ENCODE measurements at regions not wholly inside any gene's neighbourhood (a gene's known extent, or its start where the extent isn't known, plus 50 kb on each side); places are given as distances from the start of the nearest gene placed in this dataset.

DNA sequence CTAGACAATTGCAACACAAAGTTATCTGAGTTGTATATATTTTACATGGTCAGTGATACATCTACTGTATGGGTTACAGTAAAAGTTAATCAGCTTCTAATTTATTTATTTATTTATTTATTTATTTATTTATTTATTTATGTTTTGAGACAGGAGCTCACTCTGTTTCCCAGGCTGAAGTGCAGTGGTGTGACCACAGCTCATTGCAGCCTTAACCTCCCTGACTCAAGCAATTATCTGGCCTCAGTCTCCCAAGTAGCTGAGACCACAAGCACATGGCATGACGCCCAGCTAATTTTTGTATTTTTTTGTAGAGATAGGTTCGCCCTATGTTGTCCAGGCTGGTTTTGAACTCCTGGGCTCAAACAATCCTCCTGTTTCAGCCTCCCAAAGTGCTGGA is 241.6 kb downstream of the PTPRC start:
- H3K4me1 ChIP-seq = no peaks in the 10 kb centered on the region
- H3K27me3 ChIP-seq = no peaks in the 10 kb centered on the region
- no peak overlapping the region for H3K4me3 ChIP-seq
- H3K9me3 ChIP-seq = no peaks in the 10 kb centered on the region
- no peak for TF ChIP-seq POLR2A (IDR thresholded peaks at IDR 0.05)
- TF ChIP-seq, protein P1, sequence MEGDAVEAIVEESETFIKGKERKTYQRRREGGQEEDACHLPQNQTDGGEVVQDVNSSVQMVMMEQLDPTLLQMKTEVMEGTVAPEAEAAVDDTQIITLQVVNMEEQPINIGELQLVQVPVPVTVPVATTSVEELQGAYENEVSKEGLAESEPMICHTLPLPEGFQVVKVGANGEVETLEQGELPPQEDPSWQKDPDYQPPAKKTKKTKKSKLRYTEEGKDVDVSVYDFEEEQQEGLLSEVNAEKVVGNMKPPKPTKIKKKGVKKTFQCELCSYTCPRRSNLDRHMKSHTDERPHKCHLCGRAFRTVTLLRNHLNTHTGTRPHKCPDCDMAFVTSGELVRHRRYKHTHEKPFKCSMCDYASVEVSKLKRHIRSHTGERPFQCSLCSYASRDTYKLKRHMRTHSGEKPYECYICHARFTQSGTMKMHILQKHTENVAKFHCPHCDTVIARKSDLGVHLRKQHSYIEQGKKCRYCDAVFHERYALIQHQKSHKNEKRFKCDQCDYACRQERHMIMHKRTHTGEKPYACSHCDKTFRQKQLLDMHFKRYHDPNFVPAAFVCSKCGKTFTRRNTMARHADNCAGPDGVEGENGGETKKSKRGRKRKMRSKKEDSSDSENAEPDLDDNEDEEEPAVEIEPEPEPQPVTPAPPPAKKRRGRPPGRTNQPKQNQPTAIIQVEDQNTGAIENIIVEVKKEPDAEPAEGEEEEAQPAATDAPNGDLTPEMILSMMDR (IDR thresholded peaks at IDR 0.05) = no peak
- no peak overlapping the region for H3K27ac ChIP-seq
- H3K36me3 ChIP-seq = no peaks in the 10 kb centered on the region
- intact Hi-C loops (cut with DNase I; ENCODE audit: low total_unique reads) = no loop called here
- DNase-seq = no peak

DNA sequence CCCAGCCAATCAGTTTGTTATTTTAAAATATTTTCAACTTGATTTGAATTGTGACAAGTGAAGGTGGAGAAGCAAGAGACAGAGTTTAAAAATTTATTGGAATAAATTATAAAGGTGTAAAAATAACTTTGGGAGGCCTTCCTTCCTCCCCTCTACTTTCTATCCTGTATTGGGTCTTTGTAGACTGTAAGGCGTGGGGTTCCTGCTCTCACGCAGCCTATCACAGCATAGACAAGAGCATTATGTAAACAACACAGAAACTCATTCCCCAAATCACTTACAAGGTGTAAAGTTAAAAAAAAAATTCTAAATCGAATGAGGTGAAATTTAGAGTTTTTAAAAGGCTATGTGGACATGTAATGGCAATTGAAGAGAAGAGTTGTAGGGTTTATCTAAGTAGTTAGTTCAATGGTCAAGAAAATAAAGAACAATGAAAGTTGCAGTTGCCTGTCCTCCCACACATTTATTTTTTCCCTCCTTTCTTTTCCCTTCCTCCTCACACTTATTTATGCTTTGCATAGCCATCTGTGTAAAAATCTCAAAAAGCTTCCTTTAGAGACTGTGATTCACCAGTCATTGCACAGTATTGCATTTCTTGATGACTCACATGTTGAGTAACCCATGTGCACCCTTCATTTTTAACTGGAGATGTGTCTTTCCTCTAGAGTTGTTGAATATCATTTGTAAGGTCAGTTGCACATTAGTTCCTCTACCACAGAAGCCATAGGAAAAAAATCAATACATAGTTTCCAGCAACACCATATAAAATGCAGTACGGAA is 242.2 kb downstream of the PTPRC start:
- no peak for DNase-seq
- TF ChIP-seq, protein P1 (IDR thresholded peaks at IDR 0.05) = no peak
- TF ChIP-seq POLR2A (IDR thresholded peaks at IDR 0.05) = no peak
- intact Hi-C loops (cut with DNase I; ENCODE audit: low total_unique reads) = no loop called here
- Histone ChIP-seq H3K27ac (no peak overlapping the region), H3K36me3 (no peaks in the 10 kb centered on the region), H3K27me3 (no peaks in the 10 kb centered on the region), H3K4me1 (no peaks in the 10 kb centered on the region), H3K9me3 (no peaks in the 10 kb centered on the region), H3K4me3 (no peak overlapping the region)

DNA sequence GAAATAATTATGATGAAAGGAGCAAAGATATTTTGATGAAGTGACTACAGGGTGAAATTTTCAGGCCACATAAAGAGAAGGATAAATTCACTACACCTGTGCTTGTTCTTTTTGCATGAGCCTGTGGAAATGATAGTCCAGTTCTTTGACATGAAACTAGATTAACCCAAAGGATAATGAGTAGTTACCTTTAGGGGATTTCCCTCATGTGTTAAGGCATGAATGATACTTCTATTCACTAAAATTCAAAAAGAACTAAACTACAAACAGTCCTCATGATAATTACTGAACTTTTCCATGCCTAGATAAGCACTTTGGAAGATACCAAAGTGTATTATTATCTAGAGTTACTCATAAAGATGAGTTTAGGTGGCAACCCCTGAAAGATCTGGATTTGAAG is 244.3 kb downstream of the PTPRC start:
- no peaks in the 10 kb centered on the region for H3K36me3 ChIP-seq
- no peak for DNase-seq
- no peak overlapping the region for H3K27ac ChIP-seq
- TF ChIP-seq POLR2A (IDR thresholded peaks at IDR 0.05) = no peak
- TF ChIP-seq, protein P1 (IDR thresholded peaks at IDR 0.05) = no peak
- no peaks in the 10 kb centered on the region for H3K9me3 ChIP-seq
- H3K4me3 ChIP-seq = no peak overlapping the region
- intact Hi-C loops (cut with DNase I; ENCODE audit: low total_unique reads) = no loop called here
- H3K27me3 ChIP-seq = no peaks in the 10 kb centered on the region
- no peaks in the 10 kb centered on the region for H3K4me1 ChIP-seq

DNA sequence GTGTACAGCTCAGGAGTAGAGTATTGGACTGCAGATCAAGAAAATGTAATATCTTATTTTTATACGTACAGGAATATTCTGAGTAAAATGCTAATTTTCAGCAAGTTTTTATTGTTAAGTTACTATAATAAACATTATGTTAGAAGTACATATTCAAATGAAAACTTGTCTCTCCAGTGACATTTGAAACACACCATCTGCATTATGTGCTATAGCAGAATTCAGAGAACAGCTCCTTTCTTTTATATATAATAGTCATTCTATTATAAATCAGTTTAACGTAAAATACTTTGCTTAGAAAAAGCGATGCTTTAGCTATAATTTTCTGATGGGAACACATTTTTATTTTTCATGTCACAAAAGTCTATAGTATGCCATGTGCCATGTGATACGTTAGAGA is 249.0 kb downstream of the PTPRC start:
- Histone ChIP-seq H3K27me3 (no peaks in the 10 kb centered on the region), H3K4me1 (no peaks in the 10 kb centered on the region), H3K36me3 (no peaks in the 10 kb centered on the region), H3K27ac (no peak overlapping the region), H3K9me3 (no peaks in the 10 kb centered on the region), H3K4me3 (no peak overlapping the region)
- intact Hi-C loops (cut with DNase I; ENCODE audit: low total_unique reads) = no loop called here
- no peak for DNase-seq
- no peak for TF ChIP-seq POLR2A (IDR thresholded peaks at IDR 0.05)
- TF ChIP-seq, protein P1 (IDR thresholded peaks at IDR 0.05) = no peak

DNA sequence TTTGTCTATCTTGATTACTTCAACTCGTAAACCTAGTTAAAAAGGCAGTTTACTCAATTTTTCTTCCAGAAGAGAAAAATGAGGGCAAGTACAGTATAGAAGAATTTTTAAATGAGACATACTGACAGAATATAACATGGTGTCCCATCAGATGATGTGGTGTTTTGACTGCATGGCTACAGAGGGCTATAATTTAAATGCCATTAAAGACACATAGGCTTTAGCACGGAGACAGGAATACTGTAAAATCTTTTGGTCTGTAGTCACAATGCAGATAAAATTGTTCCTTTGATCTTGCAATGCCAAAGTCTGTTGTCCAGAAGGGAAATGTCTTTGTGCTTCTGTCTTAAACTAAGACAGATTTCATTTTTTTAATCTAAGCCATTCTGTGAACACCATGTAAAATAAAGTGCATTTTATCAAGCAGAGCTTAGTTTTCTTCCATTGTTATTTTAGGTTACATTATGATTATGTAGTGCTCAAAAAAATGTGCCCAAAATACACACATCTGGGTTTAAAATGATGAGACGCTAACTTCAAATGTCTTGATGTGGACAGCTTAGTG is 249.6 kb downstream of the PTPRC start:
- no peaks in the 10 kb centered on the region for H3K27me3 ChIP-seq
- no peaks in the 10 kb centered on the region for H3K9me3 ChIP-seq
- DNase-seq = no peak
- H3K36me3 ChIP-seq = no peaks in the 10 kb centered on the region
- H3K4me3 ChIP-seq = no peak overlapping the region
- intact Hi-C loops (cut with DNase I; ENCODE audit: low total_unique reads) = no loop called here
- no peak for TF ChIP-seq POLR2A (IDR thresholded peaks at IDR 0.05)
- TF ChIP-seq, protein P1 (IDR thresholded peaks at IDR 0.05) = no peak
- H3K4me1 ChIP-seq = no peaks in the 10 kb centered on the region
- H3K27ac ChIP-seq = no peak overlapping the region
